HG03565 (cell line): ENCODE measurements at regions not wholly inside any gene's neighbourhood (a gene's known extent, or its start where the extent isn't known, plus 50 kb on each side); places are given as distances from the start of the nearest gene placed in this dataset.

ENCODE experiments used
- ATAC-seq: cut with Tn5 transposase; IDR thresholded peaks from one replicate; pipeline ENCODE4 v1.9.1; 2021; ENCODE audit warnings: mild to moderate bottlenecking, moderate library complexity; ENCODE audit not compliant: unreplicated experiment

- ATAC-seq, result no peak
These were observed 114.9 kb upstream of the ANKRD1 start for GRCh38 chr10:91035650-91036292.

- no peak for ATAC-seq
These were observed 116.0 kb upstream of the ANKRD1 start for GRCh38 chr10:91036807-91037411.

GRCh38 chr10:91038971-91039370 lies 118.1 kb upstream of the ANKRD1 start:
- ATAC-seq, result no peak

- ATAC-seq, result no peak
These were observed 119.5 kb upstream of the ANKRD1 start for GRCh38 chr10:91040343-91040742.

- no peak for ATAC-seq
These were observed 121.2 kb upstream of the ANKRD1 start for GRCh38 chr10:91042069-91042468.

GRCh38 chr10:91043173-91043910 lies 122.5 kb upstream of the ANKRD1 start:
- ATAC-seq, result no peak

- no peak for ATAC-seq
These were observed 126.0 kb upstream of the ANKRD1 start for GRCh38 chr10:91046869-91047268.

- no peak for ATAC-seq
These were observed 127.5 kb upstream of the ANKRD1 start for GRCh38 chr10:91048380-91048779.

- no peak for ATAC-seq
These were observed 128.6 kb upstream of the ANKRD1 start for GRCh38 chr10:91049296-91049987.

GRCh38 chr10:91049988-91050360 lies 129.1 kb upstream of the ANKRD1 start:
- ATAC-seq, result no peak

GRCh38 chr10:91050371-91051034 lies 129.6 kb upstream of the ANKRD1 start:
- ATAC-seq, result no peak

- ATAC-seq, result no peak
These were observed 130.9 kb upstream of the ANKRD1 start for GRCh38 chr10:91051829-91052228.

- ATAC-seq, result no peak
These were observed 133.4 kb upstream of the ANKRD1 start for GRCh38 chr10:91054325-91054724.

- ATAC-seq, result no peak
These were observed 140.3 kb upstream of the ANKRD1 start for GRCh38 chr10:91061187-91061586.

- ATAC-seq, result no peak
These were observed 140.7 kb upstream of the ANKRD1 start for GRCh38 chr10:91061608-91062007.

- no peak for ATAC-seq
These were observed 141.2 kb upstream of the ANKRD1 start for GRCh38 chr10:91062091-91062490.

GRCh38 chr10:91071786-91072185 lies 148.7 kb upstream of the PCGF5 start:
- ATAC-seq, result no peak

- no peak for ATAC-seq
These were observed 147.0 kb upstream of the PCGF5 start for GRCh38 chr10:91073286-91073979.

- no peak for ATAC-seq
These were observed 143.4 kb upstream of the PCGF5 start for GRCh38 chr10:91076991-91077548.

GRCh38 chr10:91077549-91078071 lies 142.9 kb upstream of the PCGF5 start:
- ATAC-seq, result no peak
